GM12865 (cell line): ENCODE measurements at regions not wholly inside any gene's neighbourhood (a gene's known extent, or its start where the extent isn't known, plus 50 kb on each side); places are given as distances from the start of the nearest gene placed in this dataset.

Experiments used
- DNase-seq: peaks from one replicate; pipeline ENCODE4 v3.0.0; 2010; ENCODE audit warnings: low read depth
- H3K4me3 ChIP-seq: 2 replicates; pipeline ENCODE4 v1.5.1; 2011; ENCODE audit warnings: mild to moderate bottlenecking, low read depth, low read length, control low read depth
- TF ChIP-seq, protein P1 (sequence below): IDR thresholded peaks from 2 replicates; pipeline ENCODE4 v1.5.1; 2011; ENCODE audit warnings: low read length, control low read depth, low read depth, inconsistent platforms; ENCODE audit not compliant: insufficient read depth; ENCODE audit errors: missing control alignments

DNA sequence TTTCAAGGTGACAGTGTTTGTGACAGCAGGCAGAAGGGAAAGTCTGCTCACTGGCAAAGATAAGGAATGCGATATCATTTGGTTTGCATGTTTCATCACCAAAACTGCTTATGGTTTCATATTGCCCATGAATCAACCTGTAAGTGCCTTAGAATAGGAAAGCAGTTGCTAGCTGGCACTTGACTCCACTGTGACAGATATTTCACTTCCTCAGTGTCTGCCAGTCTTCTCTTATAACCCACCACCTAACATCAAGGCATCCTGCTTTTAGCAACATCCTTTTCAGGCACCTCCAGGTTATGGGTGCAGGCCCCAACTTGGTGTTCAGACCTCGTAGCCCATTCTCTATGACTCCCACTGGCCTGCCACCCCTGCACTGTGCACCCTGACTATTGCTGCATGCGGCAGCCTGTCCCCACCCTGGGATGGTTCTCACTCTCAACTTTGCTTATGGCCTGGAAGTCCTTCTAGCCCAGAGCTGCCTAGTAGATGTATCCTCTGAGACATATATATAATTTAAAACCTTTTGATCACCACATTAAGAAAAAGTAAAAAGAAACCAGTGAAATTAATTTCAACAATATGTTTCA is 154.4 kb upstream of the RARB start:
- no peak for DNase-seq
- no peak overlapping the region for H3K4me3 ChIP-seq
- TF ChIP-seq, protein P1, sequence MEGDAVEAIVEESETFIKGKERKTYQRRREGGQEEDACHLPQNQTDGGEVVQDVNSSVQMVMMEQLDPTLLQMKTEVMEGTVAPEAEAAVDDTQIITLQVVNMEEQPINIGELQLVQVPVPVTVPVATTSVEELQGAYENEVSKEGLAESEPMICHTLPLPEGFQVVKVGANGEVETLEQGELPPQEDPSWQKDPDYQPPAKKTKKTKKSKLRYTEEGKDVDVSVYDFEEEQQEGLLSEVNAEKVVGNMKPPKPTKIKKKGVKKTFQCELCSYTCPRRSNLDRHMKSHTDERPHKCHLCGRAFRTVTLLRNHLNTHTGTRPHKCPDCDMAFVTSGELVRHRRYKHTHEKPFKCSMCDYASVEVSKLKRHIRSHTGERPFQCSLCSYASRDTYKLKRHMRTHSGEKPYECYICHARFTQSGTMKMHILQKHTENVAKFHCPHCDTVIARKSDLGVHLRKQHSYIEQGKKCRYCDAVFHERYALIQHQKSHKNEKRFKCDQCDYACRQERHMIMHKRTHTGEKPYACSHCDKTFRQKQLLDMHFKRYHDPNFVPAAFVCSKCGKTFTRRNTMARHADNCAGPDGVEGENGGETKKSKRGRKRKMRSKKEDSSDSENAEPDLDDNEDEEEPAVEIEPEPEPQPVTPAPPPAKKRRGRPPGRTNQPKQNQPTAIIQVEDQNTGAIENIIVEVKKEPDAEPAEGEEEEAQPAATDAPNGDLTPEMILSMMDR: no peak

GRCh38 chr3:25277503-25277902 is 150.6 kb upstream of the RARB start:
- TF ChIP-seq, protein P1: no peak
- DNase-seq: no peak
- H3K4me3 ChIP-seq: no peak overlapping the region

GRCh38 chr3:25281041-25281731 is 146.9 kb upstream of the RARB start:
- H3K4me3 ChIP-seq: no peak overlapping the region
- TF ChIP-seq, protein P1: no peak
- DNase-seq: no peak

GRCh38 chr3:25281732-25282126 is 146.3 kb upstream of the RARB start:
- H3K4me3 ChIP-seq: no peak overlapping the region
- TF ChIP-seq, protein P1: no peak
- no peak for DNase-seq

DNA sequence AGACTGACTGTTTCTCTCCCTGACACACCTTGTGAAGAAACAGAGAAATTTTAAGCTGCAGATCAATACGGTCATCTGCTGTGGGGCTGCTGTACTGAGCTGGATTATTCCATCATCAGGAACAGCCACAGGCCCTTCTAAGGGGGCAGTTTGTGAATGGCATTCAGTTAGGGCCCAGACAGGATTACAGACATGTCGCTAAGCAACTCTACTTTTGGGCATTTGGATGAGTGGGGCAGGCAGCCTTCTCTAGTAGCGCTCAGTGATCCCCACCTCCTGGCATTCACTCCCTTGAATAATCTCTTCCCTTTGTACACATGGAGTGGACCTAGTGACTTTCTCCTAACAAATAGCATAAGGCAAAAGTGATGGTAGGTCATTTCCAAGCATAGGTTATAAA is 144.4 kb upstream of the RARB start:
- DNase-seq: no peak
- TF ChIP-seq, protein P1: no peak
- no peak overlapping the region for H3K4me3 ChIP-seq

- TF ChIP-seq, protein P1: no peak
- no peak overlapping the region for H3K4me3 ChIP-seq
- DNase-seq: no peak
Observed at GRCh38 chr3:25284249-25284648, 143.8 kb upstream of the RARB start.
